ENCODE measurements at regions not wholly inside any gene's neighbourhood (a gene's known extent, or its start where the extent isn't known, plus 50 kb on each side); places are given as distances from the start of the nearest gene placed in this dataset.

DNA sequence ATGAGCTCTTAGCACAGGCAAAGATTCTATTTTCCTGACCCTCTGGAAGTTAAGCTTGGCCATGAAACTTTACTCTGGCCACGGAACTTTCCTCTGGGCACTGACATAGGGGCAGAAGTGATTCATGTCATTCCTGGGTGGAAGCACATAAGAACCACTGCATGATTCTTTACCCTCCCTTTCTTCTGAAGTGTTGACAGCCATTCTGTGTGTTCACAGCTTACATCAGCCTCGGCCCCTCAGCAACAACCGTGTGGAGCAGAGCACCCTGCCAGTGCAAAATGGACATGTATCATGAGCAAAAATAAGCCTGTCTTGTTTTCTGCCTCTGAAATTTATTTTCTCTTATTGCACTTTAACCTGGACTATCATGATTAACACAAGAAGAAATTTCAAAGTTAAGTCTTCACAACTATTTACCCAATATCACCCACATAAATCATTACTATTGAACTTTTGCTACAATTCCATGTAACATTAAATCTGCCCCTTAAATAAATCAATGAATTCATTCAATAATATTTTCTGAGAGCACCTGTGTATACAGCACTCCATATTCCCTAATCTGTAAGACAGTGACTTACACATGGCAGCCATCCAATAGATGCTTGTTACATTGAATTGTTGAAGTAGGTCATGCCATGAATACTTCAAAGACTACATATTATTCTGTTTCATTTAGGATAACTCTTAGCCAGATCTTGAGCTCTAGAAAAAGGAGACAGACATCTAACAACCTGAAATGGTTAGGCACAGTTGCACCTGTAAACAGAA is 531.9 kb downstream of the IRS1 start:
- no peak for DNase-seq (ENCODE audit: low read depth in 1 of 2, low spot score in 1 of 2)
- Histone ChIP-seq H3K27me3 (ENCODE audit: insufficient read depth, poor library complexity, severe bottlenecking) (no peaks in the 10 kb centered on the region), H3K27ac (replicated peaks) (no peak overlapping the region), H3K4me3 (replicated peaks; ENCODE audit: insufficient read depth, low read length) (no peak overlapping the region)
- TF ChIP-seq CTCF (IDR thresholded peaks at IDR 0.05; ENCODE audit: insufficient read depth, low read length) (no peak), POLR2AphosphoS5 (IDR thresholded peaks at IDR 0.05; ENCODE audit: low read depth) (no peak), REST (IDR thresholded peaks at IDR 0.05; ENCODE audit: insufficient replicate concordance, low read depth) (no peak), SPI1 (IDR thresholded peaks at IDR 0.05; ENCODE audit: borderline replicate concordance, low read depth) (no peak), GABPA (IDR thresholded peaks at IDR 0.05; ENCODE audit: low read depth) (no peak)

DNA sequence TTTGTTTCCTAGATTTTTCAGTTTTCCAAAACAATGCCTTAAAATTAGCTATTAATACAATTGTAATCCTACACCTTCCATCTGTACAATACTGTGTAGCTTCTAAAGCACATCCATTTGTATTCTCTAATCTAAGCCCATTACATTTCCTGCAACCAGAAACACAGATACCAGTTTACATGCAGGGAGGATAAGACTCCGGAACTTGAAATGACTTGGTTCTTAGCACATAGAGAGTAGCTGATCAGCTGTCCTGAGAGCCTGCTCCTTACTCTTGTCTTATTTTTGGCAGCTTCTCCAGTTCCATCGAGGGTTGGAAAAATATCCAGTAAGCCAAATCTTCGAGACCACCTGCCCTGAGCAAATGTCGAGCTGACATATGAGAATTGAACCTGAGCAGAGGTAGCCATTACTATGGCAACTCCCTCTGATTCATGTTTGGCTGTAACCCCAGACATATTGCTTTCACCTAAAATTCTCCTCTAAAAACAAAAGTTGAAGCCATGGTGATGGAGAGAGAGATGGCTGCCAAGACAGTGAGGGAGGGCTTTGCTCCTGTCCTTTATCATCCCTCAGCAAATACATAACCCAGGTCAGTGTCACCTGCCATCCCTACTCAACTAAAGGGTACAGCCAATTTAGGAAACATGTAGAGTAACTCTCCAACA is 542.8 kb downstream of the IRS1 start:
- TF ChIP-seq GABPA (IDR thresholded peaks at IDR 0.05; ENCODE audit: low read depth) (no peak), REST (IDR thresholded peaks at IDR 0.05; ENCODE audit: insufficient replicate concordance, low read depth) (no peak), SPI1 (IDR thresholded peaks at IDR 0.05; ENCODE audit: borderline replicate concordance, low read depth) (no peak), CTCF (IDR thresholded peaks at IDR 0.05; ENCODE audit: insufficient read depth, low read length) (no peak), POLR2AphosphoS5 (IDR thresholded peaks at IDR 0.05; ENCODE audit: low read depth) (no peak)
- Histone ChIP-seq H3K27me3 (ENCODE audit: insufficient read depth, poor library complexity, severe bottlenecking) (no peaks in the 10 kb centered on the region), H3K4me3 (replicated peaks; ENCODE audit: insufficient read depth, low read length) (no peak overlapping the region), H3K27ac (replicated peaks) (no peak overlapping the region)
- no peak for DNase-seq (ENCODE audit: low read depth in 1 of 2, low spot score in 1 of 2)

DNA sequence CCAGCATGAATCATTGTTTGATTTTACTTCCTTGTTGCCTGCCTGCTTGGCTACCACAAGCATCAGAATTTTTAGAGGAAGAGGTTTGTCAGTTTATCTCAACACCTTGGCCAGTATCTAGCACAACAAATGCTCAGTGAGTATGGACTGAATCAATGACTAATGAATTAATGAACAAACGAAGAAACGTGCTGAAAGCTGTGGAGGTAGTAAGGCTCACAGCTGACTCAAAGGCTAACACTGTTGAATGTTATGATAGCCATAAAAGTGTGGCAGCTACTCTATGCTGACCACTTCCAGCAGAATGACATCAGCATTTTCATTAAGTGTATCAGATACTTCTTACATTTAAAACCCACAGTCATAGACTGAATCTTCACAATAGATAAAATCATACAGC is 543.4 kb downstream of the IRS1 start:
- H3K4me3 ChIP-seq (replicated peaks; ENCODE audit: insufficient read depth, low read length): no peak overlapping the region
- DNase-seq (ENCODE audit: low read depth in 1 of 2, low spot score in 1 of 2): no peak
- no peak for TF ChIP-seq POLR2AphosphoS5 (IDR thresholded peaks at IDR 0.05; ENCODE audit: low read depth)
- no peak for TF ChIP-seq GABPA (IDR thresholded peaks at IDR 0.05; ENCODE audit: low read depth)
- no peaks in the 10 kb centered on the region for H3K27me3 ChIP-seq (ENCODE audit: insufficient read depth, poor library complexity, severe bottlenecking)
- no peak overlapping the region for H3K27ac ChIP-seq (replicated peaks)

- H3K27ac ChIP-seq (replicated peaks): no peak overlapping the region
- no peak for TF ChIP-seq REST (IDR thresholded peaks at IDR 0.05; ENCODE audit: insufficient replicate concordance, low read depth)
- TF ChIP-seq GABPA (IDR thresholded peaks at IDR 0.05; ENCODE audit: low read depth): no peak
- no peak for TF ChIP-seq SPI1 (IDR thresholded peaks at IDR 0.05; ENCODE audit: borderline replicate concordance, low read depth)
- DNase-seq (ENCODE audit: low read depth in 1 of 2, low spot score in 1 of 2): no peak
These were observed 548.0 kb downstream of the IRS1 start for GRCh38 chr2:226251661-226252060.

More at GRCh38 chr2:226251661-226252060, 548.0 kb downstream of the IRS1 start:
- Histone ChIP-seq H3K4me3 (replicated peaks; ENCODE audit: insufficient read depth, low read length) (no peak overlapping the region), H3K27me3 (ENCODE audit: insufficient read depth, poor library complexity, severe bottlenecking) (no peaks in the 10 kb centered on the region)
